ENCODE measurements at regions not wholly inside any gene's neighbourhood (a gene's known extent, or its start where the extent isn't known, plus 50 kb on each side); places are given as distances from the start of the nearest gene placed in this dataset.

- no peak for DNase-seq (ENCODE audit: low spot score in 2 of 2)
- H3K36me3 Mint-ChIP-seq (ENCODE audit: insufficient read depth): no peaks in the 10 kb centered on the region
- H3K9me3 Mint-ChIP-seq: no peaks in the 10 kb centered on the region
- peaks cover 32% of the 10 kb centered on the region for H3K27me3 Mint-ChIP-seq
- H3K4me3 Mint-ChIP-seq: no peak overlapping the region
- ATAC-seq (replicated peaks; ENCODE audit: extremely low read depth, poor library complexity, severe bottlenecking): no peak
- H3K27ac Mint-ChIP-seq (ENCODE audit: low read depth): no peak overlapping the region
- H3K4me1 Mint-ChIP-seq: no peaks in the 10 kb centered on the region
Observed at GRCh38 chr9:134967547-134967930, 49.8 kb upstream of the FCN1 start.

- no peak overlapping the region for H3K27ac Mint-ChIP-seq (ENCODE audit: low read depth)
- peaks cover 32% of the 10 kb centered on the region for H3K27me3 Mint-ChIP-seq
- ATAC-seq (replicated peaks; ENCODE audit: extremely low read depth, poor library complexity, severe bottlenecking) (no peak), DNase-seq (ENCODE audit: low spot score in 2 of 2) (no peak)
- H3K36me3 Mint-ChIP-seq (ENCODE audit: insufficient read depth): no peaks in the 10 kb centered on the region
- H3K9me3 Mint-ChIP-seq: no peaks in the 10 kb centered on the region
- H3K4me1 Mint-ChIP-seq: no peaks in the 10 kb centered on the region
- no peak overlapping the region for H3K4me3 Mint-ChIP-seq
Observed at GRCh38 chr9:134968011-134968822, 50.5 kb upstream of the FCN1 start.

DNA sequence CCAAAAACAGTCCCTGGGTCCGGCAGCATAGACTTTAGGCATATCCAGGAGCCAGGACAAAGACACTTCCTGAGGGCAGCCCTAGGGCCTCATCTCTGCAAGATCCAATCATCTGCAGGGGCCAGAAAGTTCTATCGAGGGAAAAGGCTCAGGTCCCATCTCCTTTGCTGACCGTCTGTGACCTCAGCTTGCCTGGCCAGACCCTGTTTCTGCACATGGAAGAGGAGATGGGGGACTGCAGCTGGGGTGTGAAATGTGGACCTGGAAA is 51.0 kb upstream of the FCN1 start:
- DNase-seq (ENCODE audit: low spot score in 2 of 2): no peak
- peaks cover 37% of the 10 kb centered on the region for H3K27me3 Mint-ChIP-seq

GRCh38 chr9:134969156-134970045 is 51.7 kb upstream of the FCN1 start:
- DNase-seq (ENCODE audit: low spot score in 2 of 2) (no peak), ATAC-seq (replicated peaks; ENCODE audit: extremely low read depth, poor library complexity, severe bottlenecking) (no peak)
- Mint-ChIP-seq H3K4me1 (no peaks in the 10 kb centered on the region), H3K4me3 (no peak overlapping the region), H3K27ac (ENCODE audit: low read depth) (no peak overlapping the region), H3K9me3 (no peaks in the 10 kb centered on the region), H3K36me3 (ENCODE audit: insufficient read depth) (no peaks in the 10 kb centered on the region), H3K27me3 (peaks cover 37% of the 10 kb centered on the region)

More for the DNA sequence above, 51.0 kb upstream of the FCN1 start:
- Mint-ChIP-seq H3K9me3 (no peaks in the 10 kb centered on the region), H3K4me1 (no peaks in the 10 kb centered on the region), H3K4me3 (no peak overlapping the region), H3K27ac (ENCODE audit: low read depth) (no peak overlapping the region), H3K36me3 (ENCODE audit: insufficient read depth) (no peaks in the 10 kb centered on the region)
- no peak for ATAC-seq (replicated peaks; ENCODE audit: extremely low read depth, poor library complexity, severe bottlenecking)

- no peak for DNase-seq (ENCODE audit: low spot score in 2 of 2)
- Mint-ChIP-seq H3K4me1 (no peaks in the 10 kb centered on the region), H3K4me3 (no peak overlapping the region), H3K36me3 (ENCODE audit: insufficient read depth) (no peaks in the 10 kb centered on the region), H3K27me3 (peaks cover 37% of the 10 kb centered on the region), H3K27ac (ENCODE audit: low read depth) (no peak overlapping the region), H3K9me3 (no peaks in the 10 kb centered on the region)
- ATAC-seq (replicated peaks; ENCODE audit: extremely low read depth, poor library complexity, severe bottlenecking): no peak
Observed at GRCh38 chr9:134970198-134970597, 52.5 kb upstream of the FCN1 start.

DNA sequence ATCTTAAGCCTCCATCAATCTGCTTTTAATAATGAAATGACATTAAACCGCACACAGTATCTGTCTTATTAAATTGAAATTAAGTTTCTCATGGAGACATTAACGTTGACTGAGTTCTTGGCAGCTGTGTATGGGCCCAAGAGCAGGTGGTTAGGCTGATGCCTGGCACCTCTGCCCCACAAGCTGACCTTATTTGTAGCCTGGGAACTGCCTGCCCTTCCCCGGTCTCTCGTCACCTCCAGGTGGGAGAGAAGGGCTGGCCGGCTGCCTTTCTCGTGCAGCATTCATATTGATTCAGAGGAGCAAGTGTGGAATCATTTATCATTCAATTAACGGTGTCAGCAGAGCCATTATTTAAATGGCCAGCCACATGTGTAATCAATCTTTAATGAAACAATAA is 53.0 kb upstream of the FCN1 start:
- Mint-ChIP-seq H3K9me3 (no peaks in the 10 kb centered on the region), H3K36me3 (ENCODE audit: insufficient read depth) (no peaks in the 10 kb centered on the region), H3K4me1 (no peaks in the 10 kb centered on the region), H3K27ac (ENCODE audit: low read depth) (no peak overlapping the region), H3K27me3 (peaks cover 37% of the 10 kb centered on the region), H3K4me3 (no peak overlapping the region)
- DNase-seq (ENCODE audit: low spot score in 2 of 2) (no peak), ATAC-seq (replicated peaks; ENCODE audit: extremely low read depth, poor library complexity, severe bottlenecking) (no peak)

DNA sequence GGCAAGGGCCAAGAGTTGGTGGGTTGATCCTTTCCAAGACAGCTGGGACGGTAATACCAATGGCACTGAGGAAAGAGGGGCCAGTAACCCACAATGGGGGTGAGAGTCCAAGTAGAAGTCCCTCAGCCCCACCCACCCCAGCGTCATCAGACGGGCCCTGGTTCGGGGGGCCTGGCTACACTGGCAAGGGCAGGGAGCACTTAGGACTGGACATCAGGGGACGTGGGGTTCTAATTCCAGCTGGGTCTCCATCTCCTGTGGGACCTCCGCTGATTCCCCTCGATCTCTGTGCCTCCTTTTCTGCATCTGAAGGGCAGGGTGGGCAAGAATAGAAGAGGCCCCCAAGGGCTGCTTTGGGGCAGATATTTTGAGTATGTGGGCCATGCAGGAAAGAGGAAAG is 53.5 kb upstream of the FCN1 start:
- Mint-ChIP-seq H3K27ac (ENCODE audit: low read depth) (no peak overlapping the region), H3K36me3 (ENCODE audit: insufficient read depth) (no peaks in the 10 kb centered on the region), H3K4me3 (no peak overlapping the region), H3K4me1 (no peaks in the 10 kb centered on the region), H3K9me3 (no peaks in the 10 kb centered on the region), H3K27me3 (peaks cover 37% of the 10 kb centered on the region)
- no peak for DNase-seq (ENCODE audit: low spot score in 2 of 2)
- ATAC-seq (replicated peaks; ENCODE audit: extremely low read depth, poor library complexity, severe bottlenecking): no peak

GRCh38 chr9:134971696-134972095 is 54.0 kb upstream of the FCN1 start:
- Mint-ChIP-seq H3K4me3 (no peak overlapping the region), H3K36me3 (ENCODE audit: insufficient read depth) (no peaks in the 10 kb centered on the region), H3K9me3 (no peaks in the 10 kb centered on the region), H3K27ac (ENCODE audit: low read depth) (no peak overlapping the region), H3K27me3 (peaks cover 37% of the 10 kb centered on the region), H3K4me1 (no peaks in the 10 kb centered on the region)
- ATAC-seq (replicated peaks; ENCODE audit: extremely low read depth, poor library complexity, severe bottlenecking) (no peak), DNase-seq (ENCODE audit: low spot score in 2 of 2) (no peak)

- Mint-ChIP-seq H3K27me3 (peaks cover 37% of the 10 kb centered on the region), H3K4me3 (no peak overlapping the region), H3K4me1 (no peaks in the 10 kb centered on the region), H3K27ac (ENCODE audit: low read depth) (no peak overlapping the region), H3K36me3 (ENCODE audit: insufficient read depth) (no peaks in the 10 kb centered on the region), H3K9me3 (no peaks in the 10 kb centered on the region)
- DNase-seq (ENCODE audit: low spot score in 2 of 2) (no peak), ATAC-seq (replicated peaks; ENCODE audit: extremely low read depth, poor library complexity, severe bottlenecking) (no peak)
Observed at GRCh38 chr9:134972140-134972539, 54.4 kb upstream of the FCN1 start.

DNA sequence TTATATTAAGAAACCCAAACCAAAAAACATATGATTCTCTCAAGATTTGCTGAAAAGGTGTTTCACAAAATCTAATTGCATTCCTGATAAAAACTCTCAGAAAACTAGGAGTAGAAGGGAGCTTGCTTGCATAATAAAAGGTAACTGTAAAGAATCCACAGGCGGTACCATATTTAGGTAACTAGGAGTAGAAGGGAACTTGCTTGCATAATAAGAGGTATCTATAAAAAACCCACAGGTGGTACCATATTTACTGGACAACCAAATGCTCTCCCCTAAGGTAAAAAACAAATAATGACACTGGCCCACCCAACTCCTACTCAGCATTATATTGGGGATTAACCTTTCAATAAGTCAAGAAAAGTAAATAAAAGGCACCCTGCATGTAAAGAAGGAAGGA is 57.5 kb upstream of the FCN1 start:
- Mint-ChIP-seq H3K27me3 (peaks cover 30% of the 10 kb centered on the region), H3K4me1 (no peaks in the 10 kb centered on the region)

GRCh38 chr9:134976403-134976802 is 58.7 kb upstream of the FCN1 start:
- no peak for ATAC-seq (replicated peaks; ENCODE audit: extremely low read depth, poor library complexity, severe bottlenecking)
- Mint-ChIP-seq H3K27ac (ENCODE audit: low read depth) (no peak overlapping the region), H3K36me3 (ENCODE audit: insufficient read depth) (no peaks in the 10 kb centered on the region), H3K27me3 (peaks cover 28% of the 10 kb centered on the region), H3K9me3 (no peaks in the 10 kb centered on the region), H3K4me1 (no peaks in the 10 kb centered on the region), H3K4me3 (no peak overlapping the region)
- no peak for DNase-seq (ENCODE audit: low spot score in 2 of 2)

More for the DNA sequence above, 57.5 kb upstream of the FCN1 start:
- no peak for DNase-seq (ENCODE audit: low spot score in 2 of 2)
- Mint-ChIP-seq H3K9me3 (no peaks in the 10 kb centered on the region), H3K36me3 (ENCODE audit: insufficient read depth) (no peaks in the 10 kb centered on the region), H3K27ac (ENCODE audit: low read depth) (no peak overlapping the region), H3K4me3 (no peak overlapping the region)
- ATAC-seq (replicated peaks; ENCODE audit: extremely low read depth, poor library complexity, severe bottlenecking): no peak

- Mint-ChIP-seq H3K9me3 (no peaks in the 10 kb centered on the region), H3K36me3 (ENCODE audit: insufficient read depth) (no peaks in the 10 kb centered on the region), H3K27me3 (peaks cover 12% of the 10 kb centered on the region), H3K27ac (ENCODE audit: low read depth) (no peak overlapping the region), H3K4me3 (no peak overlapping the region), H3K4me1 (no peaks in the 10 kb centered on the region)
- no peak for ATAC-seq (replicated peaks; ENCODE audit: extremely low read depth, poor library complexity, severe bottlenecking)
- no peak for DNase-seq (ENCODE audit: low spot score in 2 of 2)
Observed at GRCh38 chr9:134978272-134978671, 60.6 kb upstream of the FCN1 start.

- ATAC-seq (replicated peaks; ENCODE audit: extremely low read depth, poor library complexity, severe bottlenecking) (no peak), DNase-seq (ENCODE audit: low spot score in 2 of 2) (no peak)
- no peak overlapping the region for H3K4me3 Mint-ChIP-seq
- no peaks in the 10 kb centered on the region for H3K4me1 Mint-ChIP-seq
- H3K36me3 Mint-ChIP-seq (ENCODE audit: insufficient read depth): no peaks in the 10 kb centered on the region
- H3K27me3 Mint-ChIP-seq: no peaks in the 10 kb centered on the region
- H3K27ac Mint-ChIP-seq (ENCODE audit: low read depth): no peak overlapping the region
- H3K9me3 Mint-ChIP-seq: no peaks in the 10 kb centered on the region
Observed at GRCh38 chr9:134980516-134980915, 62.8 kb upstream of the FCN1 start.

Measured in central memory CD8-positive, alpha-beta T cell (primary cell).